Muscle of leg (tissue), 3 donors: ENCODE measurements at regions not wholly inside any gene's neighbourhood (a gene's known extent, or its start where the extent isn't known, plus 50 kb on each side); places are given as distances from the start of the nearest gene placed in this dataset.

Experiments
- DNase-seq: peaks from one replicate; pipeline ENCODE4 v3.0.0; 2013
- H3K27ac ChIP-seq: one replicate; pipeline ENCODE4 v1.5.1; 2013; ENCODE audit warnings: mild to moderate bottlenecking, low read length, control low read depth
- H3K27me3 ChIP-seq: one replicate; pipeline ENCODE4 v1.6.1; 2013; ENCODE audit warnings: low read length; ENCODE audit not compliant: control insufficient read depth, insufficient read depth
- H3K36me3 ChIP-seq: one replicate; pipeline ENCODE4 v1.6.1; 2013; ENCODE audit warnings: low read length; ENCODE audit not compliant: control insufficient read depth, insufficient read depth
- H3K4me1 ChIP-seq: one replicate; pipeline ENCODE4 v1.6.1; 2013; ENCODE audit warnings: low read length; ENCODE audit not compliant: control insufficient read depth, insufficient read depth
- H3K4me3 ChIP-seq: one replicate; pipeline ENCODE4 v1.5.1; 2013; ENCODE audit warnings: low read length, control low read depth
- H3K9me3 ChIP-seq: replicated peaks from 2 replicates; pipeline ENCODE4 v1.6.1; 2013; ENCODE audit warnings: low read depth, low read length; ENCODE audit not compliant: control insufficient read depth
- WGBS: methylation state at CpG from one replicate; pipeline ENCODE4 v1.1.5; 2013; ENCODE audit warnings: missing lambda C conversion rate; ENCODE audit not compliant: insufficient coverage; 5-methylcytosine and 5-hydroxymethylcytosine counted together

- no CpG with 5 or more reads among the region's 2 CpGs for WGBS
- Histone ChIP-seq H3K27me3 (no peaks in the 10 kb centered on the region), H3K27ac (no peak overlapping the region), H3K36me3 (no peaks in the 10 kb centered on the region), H3K4me1 (peaks cover 3% of the 10 kb centered on the region), H3K9me3 (peaks cover 6% of the 10 kb centered on the region), H3K4me3 (no peak overlapping the region)
- DNase-seq, result no peak
These were observed 307.0 kb downstream of the PCNX1 start for GRCh38 chr14:71214241-71214640.

DNA sequence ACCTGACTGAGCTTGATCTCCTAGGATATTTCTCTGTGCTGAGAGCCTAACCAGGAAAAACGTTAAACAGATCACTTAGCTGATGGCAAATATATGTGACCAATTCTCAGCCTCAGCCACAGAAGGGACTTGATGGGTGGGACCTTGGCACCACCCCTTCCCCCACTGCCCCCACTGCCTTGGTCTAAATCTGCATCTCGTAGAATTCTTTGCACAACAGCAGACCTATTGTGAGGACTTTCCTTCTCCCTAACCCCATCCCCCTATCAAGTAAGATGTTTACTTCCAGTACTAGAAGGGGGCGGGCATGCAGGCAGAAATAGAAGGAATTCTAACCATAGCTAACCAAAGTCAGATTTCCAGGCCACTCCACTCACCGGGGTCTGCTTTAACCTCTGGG lies 313.2 kb downstream of the PCNX1 start:
- DNase-seq, result no peak
- Histone ChIP-seq H3K4me3 (no peak overlapping the region), H3K4me1 (no peaks in the 10 kb centered on the region), H3K27ac (no peak overlapping the region), H3K27me3 (no peaks in the 10 kb centered on the region), H3K9me3 (peaks cover 6% of the 10 kb centered on the region), H3K36me3 (no peaks in the 10 kb centered on the region)
- 46% methylated on average over 2 of the region's 4 CpGs for whole genome bisulfite sequencing

- peaks cover 6% of the 10 kb centered on the region for H3K9me3 ChIP-seq
- no CpG with 5 or more reads among the region's 2 CpGs for WGBS
- no peaks in the 10 kb centered on the region for H3K27me3 ChIP-seq
- no peaks in the 10 kb centered on the region for H3K4me1 ChIP-seq
- DNase-seq, result no peak
- no peaks in the 10 kb centered on the region for H3K36me3 ChIP-seq
- no peak overlapping the region for H3K27ac ChIP-seq
- H3K4me3 ChIP-seq, result no peak overlapping the region
These were observed 313.9 kb downstream of the PCNX1 start for GRCh38 chr14:71221119-71221518.

GRCh38 chr14:71225113-71225512 lies 317.9 kb downstream of the PCNX1 start:
- Histone ChIP-seq H3K4me1 (no peaks in the 10 kb centered on the region), H3K27ac (no peak overlapping the region), H3K4me3 (no peak overlapping the region), H3K36me3 (no peaks in the 10 kb centered on the region), H3K27me3 (no peaks in the 10 kb centered on the region), H3K9me3 (no peaks in the 10 kb centered on the region)
- peak; percentile 67 for DNase-seq
- 40% methylated on average over 2 of the region's 2 CpGs for WGBS

- Histone ChIP-seq H3K27me3 (no peaks in the 10 kb centered on the region), H3K27ac (no peak overlapping the region), H3K36me3 (no peaks in the 10 kb centered on the region), H3K4me3 (no peak overlapping the region), H3K9me3 (no peaks in the 10 kb centered on the region), H3K4me1 (no peaks in the 10 kb centered on the region)
- no peak for DNase-seq
- no CpG with 5 or more reads among the region's 2 CpGs for WGBS
These were observed 321.5 kb downstream of the PCNX1 start for GRCh38 chr14:71228711-71229110.

DNA sequence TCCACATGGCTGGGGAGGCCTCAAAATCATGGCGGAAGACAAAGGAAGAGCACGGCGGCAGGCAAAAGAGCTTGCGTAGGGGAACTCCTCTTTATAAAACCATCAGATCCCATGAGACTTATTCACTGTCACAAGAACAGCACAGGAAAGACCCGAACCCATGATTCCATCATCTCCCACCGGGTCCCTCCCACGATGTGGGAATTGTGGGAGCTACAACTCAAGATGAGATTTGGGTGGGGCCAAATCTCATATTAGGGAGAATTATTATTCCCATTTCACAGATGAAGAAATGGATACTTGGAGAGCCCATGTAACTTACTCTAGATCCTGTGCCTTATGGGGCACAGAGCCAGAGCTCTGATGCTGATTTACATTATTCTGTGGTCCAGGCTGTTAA lies 322.6 kb downstream of the PCNX1 start:
- no peaks in the 10 kb centered on the region for H3K9me3 ChIP-seq
- no peaks in the 10 kb centered on the region for H3K27me3 ChIP-seq
- DNase-seq, result no peak
- no peaks in the 10 kb centered on the region for H3K4me1 ChIP-seq
- no peaks in the 10 kb centered on the region for H3K36me3 ChIP-seq
- H3K27ac ChIP-seq, result no peak overlapping the region
- no CpG with 5 or more reads among the region's 7 CpGs for WGBS
- H3K4me3 ChIP-seq, result no peak overlapping the region

GRCh38 chr14:71230897-71231296 lies 323.6 kb downstream of the PCNX1 start:
- Histone ChIP-seq H3K27me3 (no peaks in the 10 kb centered on the region), H3K9me3 (no peaks in the 10 kb centered on the region), H3K4me3 (no peak overlapping the region), H3K36me3 (no peaks in the 10 kb centered on the region), H3K27ac (no peak overlapping the region), H3K4me1 (peaks cover 2% of the 10 kb centered on the region)
- DNase-seq, result no peak
- WGBS, result 87% methylated on average over 13 of the region's 13 CpGs

DNA sequence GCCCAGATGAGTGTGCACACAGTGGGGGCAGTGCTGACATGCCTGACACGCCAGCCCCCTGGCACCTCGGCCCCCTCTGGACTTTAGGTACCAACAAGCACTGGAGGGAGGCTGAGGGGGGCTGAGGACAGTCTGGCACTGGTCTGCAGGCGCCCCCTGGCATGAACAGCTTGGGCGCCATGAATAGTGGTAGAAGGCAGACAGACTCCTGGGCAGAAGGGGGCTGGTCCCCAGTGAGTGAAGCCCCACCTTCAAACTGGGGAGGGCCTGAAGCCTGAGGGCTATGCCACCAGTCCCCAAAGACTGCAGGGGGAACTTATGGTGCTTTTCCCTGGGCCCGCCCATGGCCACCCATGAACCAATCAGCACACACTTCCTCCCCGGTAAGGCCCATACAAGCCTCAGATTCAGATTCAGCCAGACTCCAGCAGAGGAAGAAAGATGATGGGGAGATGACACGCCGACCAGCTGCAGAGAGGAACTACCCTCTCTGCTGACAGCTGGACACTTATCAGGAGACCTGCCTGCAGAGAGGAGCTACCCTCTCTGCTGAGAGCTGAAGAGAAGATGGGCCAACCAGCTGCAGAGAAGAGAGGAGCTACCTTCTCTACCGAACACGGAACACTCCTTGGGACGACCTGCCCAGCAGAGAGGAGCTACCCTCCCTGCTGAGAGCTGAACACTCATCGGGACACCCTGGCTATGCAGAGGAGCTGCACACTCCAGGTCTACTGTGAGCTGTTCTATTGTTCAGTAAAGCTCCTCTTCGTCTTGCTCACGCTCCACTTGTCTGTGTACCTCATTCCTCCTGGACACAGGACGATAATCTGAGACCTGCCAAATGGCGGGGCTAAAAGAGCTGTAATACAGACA lies 324.5 kb downstream of the PCNX1 start:
- H3K4me3 ChIP-seq, result no peak overlapping the region
- peaks cover 3% of the 10 kb centered on the region for H3K4me1 ChIP-seq
- no peaks in the 10 kb centered on the region for H3K27me3 ChIP-seq
- no peaks in the 10 kb centered on the region for H3K9me3 ChIP-seq
- DNase-seq, result no peak
- 77% methylated on average over 12 of the region's 16 CpGs for WGBS
- no peaks in the 10 kb centered on the region for H3K36me3 ChIP-seq
- no peak overlapping the region for H3K27ac ChIP-seq

DNA sequence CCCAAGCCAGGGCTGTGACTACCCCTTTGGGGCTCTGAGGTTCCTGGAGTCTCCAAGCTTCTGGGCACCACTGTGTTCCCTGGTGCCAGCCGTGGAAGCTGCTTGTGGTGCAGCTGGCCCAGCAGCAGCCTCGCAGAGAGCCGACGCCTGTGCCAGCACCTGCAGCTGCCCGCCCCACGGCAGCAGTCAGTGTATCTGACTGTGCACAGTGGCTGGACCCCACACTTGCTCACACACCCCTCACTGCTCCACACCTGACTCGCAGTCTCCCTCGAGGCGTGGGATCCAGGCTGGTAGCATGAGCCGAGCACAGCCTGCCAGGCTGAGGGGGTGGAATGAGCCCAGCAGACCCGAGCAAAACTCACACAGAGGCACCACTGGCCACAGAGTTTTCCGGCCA lies 325.2 kb downstream of the PCNX1 start:
- 63% methylated on average over 6 of the region's 12 CpGs for WGBS
- no peak for DNase-seq

GRCh38 chr14:71235875-71236274 lies 328.6 kb downstream of the PCNX1 start:
- peak; percentile 68 for DNase-seq
- Histone ChIP-seq H3K9me3 (no peaks in the 10 kb centered on the region), H3K27me3 (no peaks in the 10 kb centered on the region), H3K36me3 (no peaks in the 10 kb centered on the region), H3K4me1 (peaks cover 3% of the 10 kb centered on the region), H3K4me3 (no peak overlapping the region), H3K27ac (no peak overlapping the region)
- WGBS, result 60% methylated on average over 2 of the region's 7 CpGs

More for the DNA sequence above, 325.2 kb downstream of the PCNX1 start:
- Histone ChIP-seq H3K36me3 (no peaks in the 10 kb centered on the region), H3K9me3 (no peaks in the 10 kb centered on the region), H3K27me3 (no peaks in the 10 kb centered on the region), H3K4me1 (peaks cover 3% of the 10 kb centered on the region), H3K27ac (no peak overlapping the region), H3K4me3 (no peak overlapping the region)
